Right lobe of liver (tissue), 4 donors: ENCODE measurements at regions not wholly inside any gene's neighbourhood (a gene's known extent, or its start where the extent isn't known, plus 50 kb on each side); places are given as distances from the start of the nearest gene placed in this dataset.

Experiments used
- CTCF ChIP-seq, 4 donors: fragments of 200-600 bp in 3 of 4; fragments of 450-650 bp in 1 of 4; IDR thresholded peaks; one replicate each; pipeline versions ENCODE4 v1.5.1 to v1.8.0; 2016 to 2022; ENCODE audit warnings: antibody characterized with exemption in 4 of 4, mild to moderate bottlenecking in 2 of 4
- POLR2A ChIP-seq: fragments of 450-650 bp; IDR thresholded peaks from one replicate; pipeline ENCODE4 v1.6.1; 2017; ENCODE audit warnings: antibody characterized with exemption, mild to moderate bottlenecking
- donor health status: DM: no; HTN: no; CAD: no.
- donor health status: DM: no; HTN: no; CAD: no.
- donor health status: DM: no; HTN: yes; CAD: no.

DNA sequence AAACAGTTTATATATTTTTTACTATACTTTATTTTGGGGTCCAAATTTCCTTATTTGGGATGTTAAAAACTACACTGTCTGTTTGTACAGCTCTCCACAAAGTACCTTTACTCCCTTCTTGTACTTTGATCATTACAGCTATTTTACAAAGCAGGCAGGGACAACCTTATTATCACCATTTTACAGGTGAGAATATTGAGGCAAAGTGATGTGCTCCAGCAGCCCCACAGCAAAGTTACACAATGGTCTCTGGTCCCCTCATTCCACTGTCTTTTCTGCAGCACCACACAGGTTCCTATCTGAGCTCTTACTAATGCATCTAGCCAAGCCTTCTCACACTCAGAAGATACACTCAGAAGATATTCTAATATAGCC lies 457.3 kb downstream of the RASEF start:
- TF ChIP-seq CTCF (IDR thresholded peaks at IDR 0.05) = no peak
- no peak for TF ChIP-seq POLR2A
